HG03571 (cell line): ENCODE measurements at regions not wholly inside any gene's neighbourhood (a gene's known extent, or its start where the extent isn't known, plus 50 kb on each side); places are given as distances from the start of the nearest gene placed in this dataset.
"Not testable (repeated sequence)": the region's sequence is repeated elsewhere in the genome, so short reads cannot be mapped to it uniquely, and the experiment has no call there.

ENCODE experiments used
- ATAC-seq: cut with Tn5 transposase; IDR thresholded peaks from one replicate; pipeline ENCODE4 v1.9.1; 2021; ENCODE audit not compliant: unreplicated experiment

GRCh38 chr6:16832043-16832567, 70.8 kb upstream of the ATXN1 start:
- ATAC-seq: no peak

GRCh38 chr6:16831136-16831535, 69.9 kb upstream of the ATXN1 start:
- ATAC-seq: no peak

GRCh38 chr6:16828058-16828457, 66.8 kb upstream of the ATXN1 start:
- ATAC-seq: no peak

- no peak for ATAC-seq
Measured at GRCh38 chr6:16827627-16828026, 66.4 kb upstream of the ATXN1 start.

GRCh38 chr6:16825784-16826183, 64.5 kb upstream of the ATXN1 start:
- no peak for ATAC-seq

- no peak for ATAC-seq
Measured at GRCh38 chr6:16824845-16825685, 63.8 kb upstream of the ATXN1 start.

- ATAC-seq: no peak
Measured at GRCh38 chr6:16823718-16824352, 62.6 kb upstream of the ATXN1 start.

GRCh38 chr6:16822975-16823717, 61.9 kb upstream of the ATXN1 start:
- no peak for ATAC-seq

- no peak for ATAC-seq
Measured at GRCh38 chr6:16822529-16822928, 61.3 kb upstream of the ATXN1 start.

- ATAC-seq: no peak
Measured at GRCh38 chr6:16821834-16822264, 60.6 kb upstream of the ATXN1 start.

GRCh38 chr6:16820262-16820661, 59.0 kb upstream of the ATXN1 start:
- ATAC-seq: not testable (repeated sequence)

- ATAC-seq: no peak
Measured at GRCh38 chr6:16819752-16820151, 58.5 kb upstream of the ATXN1 start.

- ATAC-seq: no peak
Measured at GRCh38 chr6:16818992-16819626, 57.8 kb upstream of the ATXN1 start.

- no peak for ATAC-seq
Measured at GRCh38 chr6:16817594-16817993, 56.3 kb upstream of the ATXN1 start.

GRCh38 chr6:16816891-16817290, 55.6 kb upstream of the ATXN1 start:
- ATAC-seq: no peak

GRCh38 chr6:16812993-16813392, 51.7 kb upstream of the ATXN1 start:
- ATAC-seq: no peak

- ATAC-seq: no peak
Measured at GRCh38 chr6:16811277-16811979, 50.2 kb upstream of the ATXN1 start.
